Trophoblast cell (in vitro differentiated cells and primary cell): ENCODE measurements at regions not wholly inside any gene's neighbourhood (a gene's known extent, or its start where the extent isn't known, plus 50 kb on each side); places are given as distances from the start of the nearest gene placed in this dataset.

Experiments
- DNase-seq, 2 donors: peaks; one replicate each; pipeline ENCODE4 v3.0.0-alpha.2; 2016
- H2AFZ ChIP-seq: 2 replicates; pipeline ENCODE4 v1.6.1; 2013; ENCODE audit warnings: low read length, moderate library complexity, mild to moderate bottlenecking; ENCODE audit not compliant: insufficient read depth, poor library complexity
- H2AK5ac ChIP-seq: 2 replicates; pipeline ENCODE4 v1.6.1; 2013; ENCODE audit warnings: mild to moderate bottlenecking, low read length
- H2BK120ac ChIP-seq: 2 replicates; pipeline ENCODE4 v1.6.1; 2013; ENCODE audit warnings: low read length, mild to moderate bottlenecking, moderate library complexity; ENCODE audit not compliant: insufficient read depth, poor library complexity
- H2BK12ac ChIP-seq: 2 replicates; pipeline ENCODE4 v1.6.1; 2013; ENCODE audit warnings: mild to moderate bottlenecking, low read length, moderate library complexity
- H2BK5ac ChIP-seq: 2 replicates; pipeline ENCODE4 v1.6.1; 2013; ENCODE audit warnings: low read length, low read depth, moderate library complexity, mild to moderate bottlenecking; ENCODE audit not compliant: poor library complexity
- H3K14ac ChIP-seq: 2 replicates; pipeline ENCODE4 v1.6.1; 2013; ENCODE audit warnings: mild to moderate bottlenecking, low read length
- H3K18ac ChIP-seq: 2 replicates; pipeline ENCODE4 v1.6.1; 2013; ENCODE audit warnings: mild to moderate bottlenecking, low read length
- H3K23ac ChIP-seq: 2 replicates; pipeline ENCODE4 v1.6.1; 2013; ENCODE audit warnings: low read length
- H3K27ac ChIP-seq: 2 replicates; pipeline ENCODE4 v1.5.1; 2013; ENCODE audit warnings: low read depth, mild to moderate bottlenecking, inconsistent platforms, low read length, moderate library complexity
- H3K27me3 ChIP-seq: 2 replicates; pipeline ENCODE4 v1.6.1; 2013; ENCODE audit warnings: inconsistent platforms, mild to moderate bottlenecking, low read length, moderate library complexity; ENCODE audit not compliant: insufficient read depth
- H3K36me3 ChIP-seq, 2 experiments: 1 replicate in 1 of 2; 2 replicates in 1 of 2; pipeline ENCODE4 v1.6.1; 2013; ENCODE audit warnings: low read length in 2 of 2, mild to moderate bottlenecking in 2 of 2, moderate library complexity in 1 of 2; ENCODE audit not compliant: insufficient read depth in 2 of 2, control insufficient read depth in 1 of 2
- H3K4ac ChIP-seq: 2 replicates; pipeline ENCODE4 v1.6.1; 2013; ENCODE audit warnings: low read depth, mild to moderate bottlenecking, low read length, moderate library complexity
- H3K4me1 ChIP-seq, 2 experiments: 1 replicate in 1 of 2; 2 replicates in 1 of 2; pipeline ENCODE4 v1.6.1; 2013; ENCODE audit warnings: low read length in 2 of 2, mild to moderate bottlenecking in 2 of 2, moderate library complexity in 1 of 2; ENCODE audit not compliant: insufficient read depth in 2 of 2, control insufficient read depth in 1 of 2
- H3K4me2 ChIP-seq: 2 replicates; pipeline ENCODE4 v1.6.1; 2013; ENCODE audit warnings: inconsistent platforms, mild to moderate bottlenecking, low read length, moderate library complexity
- H3K4me3 ChIP-seq: 2 replicates; pipeline ENCODE4 v1.5.1; 2013; ENCODE audit warnings: mild to moderate bottlenecking, low read depth, low read length, inconsistent platforms
- H3K79me1 ChIP-seq: one replicate; pipeline ENCODE4 v1.6.1; 2013; ENCODE audit warnings: low read length
- H3K79me2 ChIP-seq: 2 replicates; pipeline ENCODE4 v1.6.1; 2013; ENCODE audit warnings: low read length, mild to moderate bottlenecking; ENCODE audit not compliant: control insufficient read depth, insufficient read depth, poor library complexity
- H3K9ac ChIP-seq: 2 replicates; pipeline ENCODE4 v1.6.1; 2013; ENCODE audit warnings: mild to moderate bottlenecking, low read length
- H3K9me3 ChIP-seq: 2 replicates; pipeline ENCODE4 v1.6.1; 2013; ENCODE audit warnings: low read depth, mild to moderate bottlenecking, control low read depth, inconsistent platforms, low read length; ENCODE audit not compliant: insufficient read depth
- H4K12ac ChIP-seq: 2 replicates; pipeline ENCODE4 v1.6.1; 2013; ENCODE audit warnings: low read depth, mild to moderate bottlenecking, low read length, moderate library complexity
- H4K8ac ChIP-seq: 2 replicates; pipeline ENCODE4 v1.6.1; 2013; ENCODE audit warnings: low read depth, mild to moderate bottlenecking, low read length, moderate library complexity
- H4K91ac ChIP-seq: one replicate; pipeline ENCODE4 v1.6.1; 2013; ENCODE audit warnings: low read depth, mild to moderate bottlenecking, low read length, moderate library complexity
- WGBS: extraction: QIAGEN DNeasy Blood & Tissue Kit; methylation state at CpG from one replicate; pipeline ENCODE4 v1.1.7; 2013; ENCODE audit warnings: missing lambda C conversion rate; ENCODE audit not compliant: insufficient read length, insufficient coverage; ENCODE audit errors: extremely low coverage; 5-methylcytosine and 5-hydroxymethylcytosine counted together

- Histone ChIP-seq H3K18ac (no peak overlapping the region), H4K8ac (no peak overlapping the region), H3K9ac (no peak overlapping the region), H3K27me3 (no peaks in the 10 kb centered on the region), H4K12ac (no peak overlapping the region), H3K36me3 (no peaks in the 10 kb centered on the region), H3K4ac (no peak overlapping the region), H3K4me3 (no peak overlapping the region), H2AK5ac (no peak overlapping the region), H2BK5ac (no peak overlapping the region), H3K4me2 (no peak overlapping the region), H2AFZ (no peak overlapping the region), H3K4me1 (no peaks in the 10 kb centered on the region), H2BK120ac (no peak overlapping the region), H3K23ac (no peak overlapping the region), H3K9me3 (no peaks in the 10 kb centered on the region), H2BK12ac (no peak overlapping the region), H3K14ac (no peak overlapping the region), H3K79me1 (no peaks in the 10 kb centered on the region), H3K79me2 (no peaks in the 10 kb centered on the region), H4K91ac (no peak overlapping the region), H3K27ac (no peak overlapping the region)
- WGBS: no CpG with 5 or more reads among the region's 4 CpGs
- no peak for DNase-seq
Observed at GRCh38 chr14:34319140-34319539, 142.9 kb downstream of the SPTSSA start.

DNA sequence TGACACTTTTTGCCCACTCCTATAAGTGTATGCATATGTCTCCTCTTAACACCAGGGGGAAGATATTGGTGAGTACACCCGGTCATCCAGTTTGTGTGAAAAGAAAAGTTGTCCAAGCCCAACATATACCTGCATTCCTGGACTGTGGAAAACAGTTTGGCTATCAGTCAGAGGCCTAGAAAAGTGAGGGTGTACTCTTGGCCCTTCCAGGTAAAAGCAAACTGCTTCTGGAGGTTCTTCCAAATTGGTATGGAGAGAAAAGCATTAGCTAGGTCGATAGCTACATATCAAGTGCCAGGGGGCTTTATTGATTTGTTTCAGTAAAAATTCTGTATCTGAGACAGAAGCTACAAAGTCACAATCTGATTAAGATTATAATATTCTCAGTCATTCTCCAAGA is 144.0 kb downstream of the SPTSSA start:
- Histone ChIP-seq H3K79me2 (no peaks in the 10 kb centered on the region), H3K4ac (no peak overlapping the region), H2AK5ac (no peak overlapping the region), H3K9ac (no peak overlapping the region), H3K79me1 (no peaks in the 10 kb centered on the region), H3K27ac (no peak overlapping the region), H3K4me3 (no peak overlapping the region), H3K4me1 (no peaks in the 10 kb centered on the region), H3K27me3 (no peaks in the 10 kb centered on the region), H2BK120ac (no peak overlapping the region), H4K12ac (no peak overlapping the region), H4K91ac (no peak overlapping the region), H3K18ac (no peak overlapping the region), H4K8ac (no peak overlapping the region), H3K14ac (no peak overlapping the region), H2BK12ac (no peak overlapping the region), H2BK5ac (no peak overlapping the region), H3K4me2 (no peak overlapping the region), H2AFZ (no peak overlapping the region), H3K36me3 (no peaks in the 10 kb centered on the region), H3K23ac (no peak overlapping the region), H3K9me3 (no peaks in the 10 kb centered on the region)
- no CpG with 5 or more reads among the region's 2 CpGs for WGBS
- no peak for DNase-seq

- H2BK120ac ChIP-seq: no peak overlapping the region
- H3K18ac ChIP-seq: no peak overlapping the region
- H3K27ac ChIP-seq: no peak overlapping the region
- H3K4me2 ChIP-seq: no peak overlapping the region
- no peak overlapping the region for H3K14ac ChIP-seq
- no peak overlapping the region for H4K91ac ChIP-seq
- no peak overlapping the region for H2BK5ac ChIP-seq
- no peak overlapping the region for H4K12ac ChIP-seq
- H3K9me3 ChIP-seq: no peaks in the 10 kb centered on the region
- H2AFZ ChIP-seq: no peak overlapping the region
- no peak overlapping the region for H3K23ac ChIP-seq
- no peaks in the 10 kb centered on the region for H3K79me2 ChIP-seq
- no peak overlapping the region for H2BK12ac ChIP-seq
- no peaks in the 10 kb centered on the region for H3K27me3 ChIP-seq
- H3K36me3 ChIP-seq: no peaks in the 10 kb centered on the region
- H3K79me1 ChIP-seq: no peaks in the 10 kb centered on the region
- no peak for DNase-seq
- no peak overlapping the region for H3K9ac ChIP-seq
- H3K4me1 ChIP-seq: no peaks in the 10 kb centered on the region
- H4K8ac ChIP-seq: no peak overlapping the region
- no peak overlapping the region for H2AK5ac ChIP-seq
- H3K4ac ChIP-seq: no peak overlapping the region
- no peak overlapping the region for H3K4me3 ChIP-seq
- WGBS: no CpG with 5 or more reads among the region's 1 CpG
Observed at GRCh38 chr14:34310724-34311123, 151.3 kb downstream of the SPTSSA start.

GRCh38 chr14:34303811-34304210 is 158.2 kb downstream of the SPTSSA start:
- no peak overlapping the region for H2AK5ac ChIP-seq
- no peak overlapping the region for H3K4ac ChIP-seq
- H3K9ac ChIP-seq: no peak overlapping the region
- H2BK12ac ChIP-seq: no peak overlapping the region
- no peak overlapping the region for H3K23ac ChIP-seq
- peak; percentile 83 to 94 for DNase-seq
- no peak overlapping the region for H3K18ac ChIP-seq
- no peaks in the 10 kb centered on the region for H3K79me2 ChIP-seq
- H3K9me3 ChIP-seq: no peaks in the 10 kb centered on the region
- no peak overlapping the region for H4K91ac ChIP-seq
- WGBS: no CpG with 5 or more reads among the region's 2 CpGs
- H3K4me1 ChIP-seq: no peaks in the 10 kb centered on the region
- H3K4me3 ChIP-seq: no peak overlapping the region
- no peaks in the 10 kb centered on the region for H3K79me1 ChIP-seq
- H3K36me3 ChIP-seq: no peaks in the 10 kb centered on the region
- no peak overlapping the region for H4K12ac ChIP-seq
- H3K27ac ChIP-seq: no peak overlapping the region
- H2BK120ac ChIP-seq: no peak overlapping the region
- H3K14ac ChIP-seq: no peak overlapping the region
- no peak overlapping the region for H3K4me2 ChIP-seq
- H2BK5ac ChIP-seq: no peak overlapping the region
- no peak overlapping the region for H2AFZ ChIP-seq
- no peak overlapping the region for H4K8ac ChIP-seq
- H3K27me3 ChIP-seq: no peaks in the 10 kb centered on the region
